HUDEP-2 (cell line): ENCODE measurements at regions not wholly inside any gene's neighbourhood (a gene's known extent, or its start where the extent isn't known, plus 50 kb on each side); places are given as distances from the start of the nearest gene placed in this dataset.
A peak's percentile ranks its signal among the peaks of the same experiment; 100 is the strongest.

Experiments
- DNase-seq, 76 experiments: peaks; one replicate each; lab custom pipeline; 2025; ENCODE audit not compliant: unreplicated experiment in 76 of 76; lab: John Stamatoyannopoulos, UW

GRCh38 chr20:60304931-60305330 lies 346.7 kb downstream of the CDH26 start:
- no peak for DNase-seq

- DNase-seq = no peak
These were observed 347.9 kb downstream of the CDH26 start for GRCh38 chr20:60306105-60306504.

- no peak for DNase-seq
These were observed 348.3 kb downstream of the CDH26 start for GRCh38 chr20:60306551-60306950.

GRCh38 chr20:60310560-60311349 lies 352.5 kb downstream of the CDH26 start:
- DNase-seq = no peak

GRCh38 chr20:60313191-60313590 lies 355.0 kb downstream of the CDH26 start:
- DNase-seq = no peak

GRCh38 chr20:60313614-60314013 lies 355.4 kb downstream of the CDH26 start:
- peak in 1 of 76 experiments; percentile 5 for DNase-seq

GRCh38 chr20:60314727-60315126 lies 356.5 kb downstream of the CDH26 start:
- DNase-seq = no peak

GRCh38 chr20:60316476-60317158 lies 358.4 kb downstream of the CDH26 start:
- no peak for DNase-seq

- no peak for DNase-seq
These were observed 359.2 kb downstream of the CDH26 start for GRCh38 chr20:60317401-60317800.

- no peak for DNase-seq
These were observed 363.4 kb downstream of the CDH26 start for GRCh38 chr20:60321601-60322000.

- DNase-seq = no peak
These were observed 368.6 kb downstream of the CDH26 start for GRCh38 chr20:60326821-60327220.

GRCh38 chr20:60327971-60328660 lies 369.9 kb downstream of the CDH26 start:
- DNase-seq = no peak

GRCh38 chr20:60330461-60330860 lies 372.2 kb downstream of the CDH26 start:
- DNase-seq = no peak

- DNase-seq = no peak
These were observed 373.6 kb downstream of the CDH26 start for GRCh38 chr20:60331688-60332300.

GRCh38 chr20:60332523-60332922 lies 374.3 kb downstream of the CDH26 start:
- no peak for DNase-seq

- DNase-seq = peak in 2 of 76 experiments; percentile 5 to 7
These were observed 376.7 kb downstream of the CDH26 start for GRCh38 chr20:60334911-60335310.

- no peak for DNase-seq
These were observed 380.3 kb downstream of the CDH26 start for GRCh38 chr20:60338556-60338955.

- DNase-seq = no peak
These were observed 381.5 kb downstream of the CDH26 start for GRCh38 chr20:60339738-60340137.

GRCh38 chr20:60340232-60340631 lies 382.0 kb downstream of the CDH26 start:
- DNase-seq = peak in 1 of 76 experiments; percentile 8

- no peak for DNase-seq
These were observed 382.8 kb downstream of the CDH26 start for GRCh38 chr20:60341062-60341461.

- DNase-seq = no peak
These were observed 386.9 kb downstream of the CDH26 start for GRCh38 chr20:60345106-60345505.
